AG09319 (cell line): ENCODE measurements at regions not wholly inside any gene's neighbourhood (a gene's known extent, or its start where the extent isn't known, plus 50 kb on each side); places are given as distances from the start of the nearest gene placed in this dataset.

Source experiments
- DNase-seq: peaks from one replicate; pipeline ENCODE4 v3.0.0-alpha.2; 2010; ENCODE audit warnings: low read depth; ENCODE audit errors: extremely low read depth
- TF ChIP-seq, protein P1 (sequence below): IDR thresholded peaks from 2 replicates; pipeline ENCODE4 v1.5.1; 2011; ENCODE audit warnings: low read depth, mild to moderate bottlenecking, inconsistent platforms, low read length, moderate library complexity

DNA sequence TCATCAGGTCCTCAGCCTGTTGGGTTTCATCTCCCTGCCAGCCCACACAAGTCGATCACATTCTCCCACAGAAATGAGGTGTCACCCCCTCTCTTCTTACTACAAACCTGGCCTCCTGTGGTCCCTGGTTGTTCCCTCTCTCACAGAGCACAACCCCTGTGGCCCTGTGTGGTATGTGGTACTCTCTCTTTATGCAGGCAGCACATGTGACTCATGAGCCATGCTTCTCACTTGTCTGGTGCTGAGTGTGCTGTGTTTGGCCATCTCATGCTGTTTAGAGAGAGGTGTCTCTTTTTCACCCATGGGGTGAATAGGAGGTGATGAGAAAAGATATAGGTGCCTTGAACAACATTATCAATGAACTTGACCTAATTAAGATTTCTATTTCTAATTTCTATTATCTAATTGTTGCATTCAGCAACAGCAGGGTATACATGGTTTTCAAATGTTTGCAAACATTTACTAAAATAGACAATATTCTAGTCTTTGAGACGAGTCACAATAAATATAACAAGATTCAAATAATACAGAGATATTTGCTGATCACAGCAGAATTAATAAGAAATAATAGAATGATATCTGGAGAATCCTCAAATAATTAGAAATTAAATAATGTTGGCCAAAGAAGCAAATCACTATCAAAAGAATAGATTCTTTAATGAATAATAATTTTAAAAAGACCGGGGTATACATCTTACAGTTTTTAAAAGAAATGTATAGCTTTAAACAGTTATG lies 633.8 kb upstream of the IGFBP3 start:
- TF ChIP-seq, protein P1, sequence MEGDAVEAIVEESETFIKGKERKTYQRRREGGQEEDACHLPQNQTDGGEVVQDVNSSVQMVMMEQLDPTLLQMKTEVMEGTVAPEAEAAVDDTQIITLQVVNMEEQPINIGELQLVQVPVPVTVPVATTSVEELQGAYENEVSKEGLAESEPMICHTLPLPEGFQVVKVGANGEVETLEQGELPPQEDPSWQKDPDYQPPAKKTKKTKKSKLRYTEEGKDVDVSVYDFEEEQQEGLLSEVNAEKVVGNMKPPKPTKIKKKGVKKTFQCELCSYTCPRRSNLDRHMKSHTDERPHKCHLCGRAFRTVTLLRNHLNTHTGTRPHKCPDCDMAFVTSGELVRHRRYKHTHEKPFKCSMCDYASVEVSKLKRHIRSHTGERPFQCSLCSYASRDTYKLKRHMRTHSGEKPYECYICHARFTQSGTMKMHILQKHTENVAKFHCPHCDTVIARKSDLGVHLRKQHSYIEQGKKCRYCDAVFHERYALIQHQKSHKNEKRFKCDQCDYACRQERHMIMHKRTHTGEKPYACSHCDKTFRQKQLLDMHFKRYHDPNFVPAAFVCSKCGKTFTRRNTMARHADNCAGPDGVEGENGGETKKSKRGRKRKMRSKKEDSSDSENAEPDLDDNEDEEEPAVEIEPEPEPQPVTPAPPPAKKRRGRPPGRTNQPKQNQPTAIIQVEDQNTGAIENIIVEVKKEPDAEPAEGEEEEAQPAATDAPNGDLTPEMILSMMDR = no peak
- DNase-seq = no peak

DNA sequence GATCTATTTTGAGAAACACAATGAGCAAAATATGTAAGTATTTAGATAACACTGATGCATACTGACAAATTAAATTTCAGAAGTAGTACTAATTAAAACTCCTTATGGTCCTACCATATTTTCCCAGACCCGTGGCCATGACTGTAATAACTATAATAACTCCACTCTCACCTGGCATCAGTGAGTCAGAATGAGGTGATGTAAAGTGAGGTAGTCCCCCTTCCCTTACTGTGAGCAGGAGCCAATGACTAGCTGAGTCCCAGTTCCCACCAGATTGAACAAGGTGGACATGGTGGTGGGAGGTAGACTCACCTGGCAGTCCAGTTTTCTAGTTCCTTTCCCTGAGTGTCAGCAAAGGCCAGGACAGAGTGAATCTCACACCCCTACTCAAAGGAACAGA lies 630.5 kb upstream of the IGFBP3 start:
- DNase-seq = no peak
- TF ChIP-seq, protein P1 = no peak

DNA sequence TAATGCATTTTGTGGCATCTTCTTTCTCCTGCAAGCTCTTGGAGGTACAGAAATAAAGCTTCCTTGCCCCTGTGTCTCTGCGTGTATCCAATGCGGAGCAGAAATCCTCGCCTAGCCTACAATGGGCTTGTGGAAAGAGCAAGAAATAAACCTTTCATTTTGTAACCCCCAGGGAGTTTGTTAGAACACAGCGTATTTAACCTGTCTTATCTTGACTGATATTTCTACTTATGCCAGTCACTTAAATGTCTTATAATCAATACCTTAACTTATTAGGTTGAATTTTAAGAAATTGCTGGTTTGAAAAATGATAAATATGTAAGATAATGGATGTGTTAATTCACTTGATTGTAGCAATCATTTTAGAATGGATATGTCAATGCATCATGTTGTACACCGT lies 629.8 kb upstream of the IGFBP3 start:
- TF ChIP-seq, protein P1 = no peak
- DNase-seq = no peak

DNA sequence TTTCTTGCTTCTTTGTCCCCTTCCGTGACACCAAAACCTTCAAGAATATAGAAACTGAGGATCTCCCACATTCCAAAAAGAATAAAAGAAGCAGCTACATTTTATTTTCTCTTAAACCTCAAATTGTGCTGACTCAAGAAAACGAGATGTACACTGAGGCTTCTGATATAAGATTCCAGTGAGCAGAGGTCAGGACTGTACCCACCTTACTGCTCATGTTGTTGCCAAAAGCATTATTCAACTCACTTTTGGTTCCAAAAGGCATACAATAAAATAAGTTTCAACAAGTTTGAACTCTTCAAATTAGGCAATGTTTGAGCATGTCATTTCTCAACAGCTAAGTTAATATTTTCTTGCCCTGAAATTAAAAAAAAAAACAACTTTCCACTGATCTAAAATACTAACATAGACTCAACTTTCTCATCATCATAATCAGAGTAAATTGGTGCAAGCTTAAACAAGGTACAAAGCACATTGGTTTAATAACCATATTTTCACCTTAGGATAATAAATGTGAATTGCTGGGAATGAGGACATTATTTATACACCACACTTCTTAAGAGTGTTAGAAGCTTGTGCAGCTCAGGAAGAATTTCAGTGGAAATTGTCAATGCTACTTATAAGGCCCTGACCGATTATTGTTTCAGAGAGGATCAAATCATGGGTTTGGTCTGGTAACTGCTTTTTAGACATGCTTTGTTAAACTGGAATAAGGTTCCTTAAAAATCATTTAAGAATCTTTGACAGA lies 629.0 kb upstream of the IGFBP3 start:
- no peak for DNase-seq
- TF ChIP-seq, protein P1 = no peak

DNA sequence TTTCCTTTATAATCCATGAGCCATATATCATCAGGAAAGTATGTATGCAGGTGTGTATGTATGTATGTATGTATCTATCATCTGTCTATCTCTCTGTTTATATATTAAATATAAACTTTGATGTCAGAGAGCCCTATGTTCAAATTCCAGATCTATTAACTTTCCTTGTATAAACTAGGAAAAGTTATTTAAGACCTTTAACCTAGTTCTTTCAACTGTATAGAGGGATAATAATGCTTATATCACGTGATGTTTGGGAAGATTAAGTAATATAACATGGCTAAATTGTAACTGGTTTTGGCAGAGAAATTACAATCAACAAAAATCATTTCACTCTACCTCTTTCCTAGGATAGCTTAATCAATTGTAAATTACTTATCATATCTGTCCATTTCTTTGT lies 628.3 kb upstream of the IGFBP3 start:
- DNase-seq = no peak
- TF ChIP-seq, protein P1 = no peak

DNA sequence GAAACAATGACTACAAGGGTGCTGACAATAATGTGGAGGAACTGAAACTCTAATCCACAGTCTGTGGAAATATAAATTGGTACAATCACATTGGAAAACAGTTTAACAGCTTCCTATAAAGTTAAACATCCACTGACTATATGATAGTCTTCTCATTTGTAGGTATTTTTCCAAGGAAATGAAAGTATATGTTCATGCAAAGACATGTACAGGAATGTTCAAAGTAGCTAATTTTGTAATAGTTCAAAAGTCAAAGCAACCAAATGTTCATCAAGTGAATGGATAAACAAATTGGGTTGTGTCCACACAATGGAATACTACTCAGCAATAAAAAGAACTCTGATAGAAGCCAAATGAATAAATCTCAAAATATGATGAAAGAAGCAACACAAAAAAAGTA lies 626.0 kb upstream of the IGFBP3 start:
- no peak for DNase-seq
- TF ChIP-seq, protein P1 = no peak

DNA sequence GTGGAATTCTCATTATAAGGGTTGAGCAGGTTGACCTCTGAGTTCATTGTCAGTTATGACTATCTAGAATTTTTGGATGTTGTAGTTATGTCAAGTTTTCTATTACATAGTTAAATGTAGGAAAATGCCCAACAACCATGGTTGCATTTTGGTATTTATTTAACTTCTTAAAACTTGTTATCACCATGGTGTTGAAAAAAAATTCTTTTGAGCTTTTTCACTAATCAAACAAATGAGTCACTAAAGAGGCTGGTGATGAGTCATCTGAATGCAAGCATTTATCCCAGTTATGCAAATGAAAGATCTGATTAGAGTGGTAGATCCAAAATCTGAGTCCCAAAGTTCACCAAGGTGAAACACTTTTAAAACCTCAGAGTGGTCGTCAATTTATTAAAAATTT lies 624.7 kb upstream of the IGFBP3 start:
- TF ChIP-seq, protein P1 = no peak
- no peak for DNase-seq
